HFFc6 (cell line): ENCODE measurements at regions not wholly inside any gene's neighbourhood (a gene's known extent, or its start where the extent isn't known, plus 50 kb on each side); places are given as distances from the start of the nearest gene placed in this dataset.

Experiments
- DNase-seq: peaks from one replicate; pipeline ENCODE4 v3.0.0-alpha.2; 2018
- H3K27ac Mint-ChIP-seq: 2 replicates; pipeline ENCODE4 v1.8.0; 2020; ENCODE audit warnings: mild to moderate bottlenecking, mixed read lengths
- H3K27me3 Mint-ChIP-seq: 2 replicates; pipeline ENCODE4 v1.8.0; 2021; ENCODE audit warnings: mild to moderate bottlenecking, moderate library complexity, mixed read lengths; ENCODE audit not compliant: insufficient read depth
- H3K36me3 Mint-ChIP-seq: 2 replicates; pipeline ENCODE4 v1.8.0; 2021; ENCODE audit warnings: low read depth, mixed read lengths
- H3K4me1 Mint-ChIP-seq: 2 replicates; pipeline ENCODE4 v1.8.0; 2020; ENCODE audit warnings: low read depth, mixed read lengths
- H3K4me3 Mint-ChIP-seq: 2 replicates; pipeline ENCODE4 v1.8.0; 2020; ENCODE audit warnings: mild to moderate bottlenecking, moderate library complexity, mixed read lengths
- H3K9me3 Mint-ChIP-seq: 2 replicates; pipeline ENCODE4 v1.8.0; 2020; ENCODE audit warnings: mild to moderate bottlenecking, mixed read lengths
- CTCF ChIP-seq: fragments of 200-600 bp; sonication (generic); IDR thresholded peaks from 2 replicates; pipeline ENCODE4 v1.5.0; 2021; ENCODE audit warnings: antibody characterized with exemption, mild to moderate bottlenecking

DNA sequence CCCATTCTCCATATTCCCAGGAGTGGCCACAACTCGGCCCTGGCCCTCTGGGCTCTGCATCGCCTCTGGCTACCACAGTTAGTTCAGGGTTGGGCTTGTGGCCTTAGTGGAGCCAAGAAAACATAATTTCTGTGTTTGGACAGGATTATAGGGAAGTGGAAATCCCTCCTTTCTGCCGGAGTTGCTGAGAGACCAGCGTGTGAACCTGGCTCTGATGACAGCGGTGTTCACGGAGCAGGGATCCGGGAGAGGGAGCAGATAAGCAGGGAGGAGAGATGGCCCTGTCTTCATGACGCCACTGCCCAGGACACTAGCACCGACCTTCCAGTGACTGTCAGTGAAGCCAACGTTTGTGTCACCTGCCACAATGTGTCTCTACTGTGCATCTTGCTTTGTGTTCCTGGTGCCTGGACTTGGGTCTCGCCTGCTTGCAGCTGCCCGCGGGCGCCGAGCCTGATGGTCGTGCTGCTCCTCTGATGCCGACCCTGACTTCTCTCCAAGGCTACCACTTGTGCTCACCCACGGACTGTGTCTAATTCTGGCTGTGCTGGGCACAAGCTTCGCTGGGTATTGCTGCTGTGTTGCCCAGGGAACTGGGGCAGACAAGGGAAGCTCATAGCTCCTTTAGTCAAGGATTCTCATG lies 67.0 kb upstream of the VIPR2 start:
- peaks cover 31% of the 10 kb centered on the region for H3K9me3 Mint-ChIP-seq
- H3K4me1 Mint-ChIP-seq: no peaks in the 10 kb centered on the region
- TF ChIP-seq CTCF: no peak
- no peaks in the 10 kb centered on the region for H3K36me3 Mint-ChIP-seq
- H3K4me3 Mint-ChIP-seq: no peak overlapping the region
- no peak overlapping the region for H3K27ac Mint-ChIP-seq
- no peak for DNase-seq
- no peaks in the 10 kb centered on the region for H3K27me3 Mint-ChIP-seq

DNA sequence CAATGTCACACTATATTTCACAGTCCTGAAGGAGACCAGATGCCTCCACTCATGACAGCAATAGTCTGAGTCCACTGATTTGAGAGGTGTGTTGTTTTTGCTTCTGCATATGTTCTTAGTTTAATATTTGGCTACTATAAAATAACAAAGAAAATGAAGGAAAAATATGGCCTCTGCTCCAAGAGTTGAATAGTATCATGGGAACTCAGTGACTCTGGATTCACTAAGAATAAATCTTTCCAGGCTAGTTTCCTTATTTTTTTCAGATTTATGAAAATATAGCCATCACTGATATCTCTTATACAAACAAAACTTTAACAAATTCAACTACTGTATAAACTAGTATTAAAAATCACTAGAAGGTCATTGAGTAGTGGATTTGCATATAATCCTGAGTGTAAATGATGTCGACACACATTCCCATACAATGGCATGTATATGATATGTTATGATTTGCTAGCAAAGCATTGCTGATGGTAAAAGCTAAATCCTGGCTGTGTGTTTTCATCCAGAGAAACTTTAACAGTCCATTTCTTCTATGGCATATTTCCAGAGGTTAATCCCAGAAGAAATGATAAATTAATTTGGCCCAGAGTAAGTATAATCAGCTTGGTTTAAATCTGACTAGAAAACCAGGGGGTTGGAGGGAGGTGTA lies 66.0 kb upstream of the VIPR2 start:
- no peak for DNase-seq
- TF ChIP-seq CTCF: no peak
- H3K27me3 Mint-ChIP-seq: no peaks in the 10 kb centered on the region
- H3K4me1 Mint-ChIP-seq: no peaks in the 10 kb centered on the region
- H3K27ac Mint-ChIP-seq: no peak overlapping the region
- no peak overlapping the region for H3K4me3 Mint-ChIP-seq
- H3K36me3 Mint-ChIP-seq: no peaks in the 10 kb centered on the region
- peaks cover 34% of the 10 kb centered on the region for H3K9me3 Mint-ChIP-seq

DNA sequence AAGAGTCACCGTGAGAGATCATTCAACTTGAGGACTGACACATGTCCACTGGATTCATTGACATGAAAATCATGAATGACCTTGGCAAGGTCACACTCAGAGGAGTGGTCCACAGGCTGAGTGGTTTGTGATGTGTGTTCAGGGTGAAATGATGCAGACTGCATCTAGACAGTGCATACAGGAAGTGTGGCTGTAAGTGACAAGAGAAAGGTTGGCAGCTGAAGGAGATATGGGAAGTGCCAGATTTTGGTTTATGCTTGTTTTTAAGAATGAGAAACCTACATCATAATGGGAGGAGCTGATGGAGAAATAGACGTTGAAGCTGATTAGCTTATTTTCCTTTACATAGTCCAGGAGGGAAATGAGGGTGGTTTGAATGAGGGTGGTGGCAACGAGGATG lies 64.8 kb upstream of the VIPR2 start:
- H3K36me3 Mint-ChIP-seq: no peaks in the 10 kb centered on the region
- H3K27ac Mint-ChIP-seq: no peak overlapping the region
- no peak for DNase-seq
- TF ChIP-seq CTCF: no peak
- H3K27me3 Mint-ChIP-seq: no peaks in the 10 kb centered on the region
- H3K4me3 Mint-ChIP-seq: no peak overlapping the region
- H3K4me1 Mint-ChIP-seq: no peaks in the 10 kb centered on the region
- peaks cover 35% of the 10 kb centered on the region for H3K9me3 Mint-ChIP-seq

DNA sequence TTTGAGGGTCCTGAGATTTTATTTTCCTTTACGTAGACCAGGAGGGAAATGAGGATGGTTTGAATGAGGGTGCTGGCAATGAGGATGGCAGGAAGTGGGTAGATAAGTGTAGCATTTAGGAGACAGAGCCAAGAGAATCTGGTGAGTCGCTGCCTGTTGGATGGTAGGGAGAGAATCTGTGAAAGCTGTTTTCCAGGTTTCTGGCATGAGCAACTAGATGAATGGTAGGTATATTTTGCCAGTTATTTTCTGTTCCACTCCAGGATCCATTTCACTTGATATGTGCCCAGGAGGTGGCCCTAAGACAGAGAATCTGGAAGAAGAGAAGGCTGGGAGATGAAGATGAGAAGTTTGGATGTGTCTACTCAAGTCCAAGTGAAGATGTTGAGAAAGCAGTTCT lies 63.3 kb upstream of the VIPR2 start:
- Mint-ChIP-seq H3K4me3 (no peak overlapping the region), H3K4me1 (no peaks in the 10 kb centered on the region), H3K36me3 (no peaks in the 10 kb centered on the region), H3K9me3 (peaks cover 41% of the 10 kb centered on the region), H3K27me3 (no peaks in the 10 kb centered on the region), H3K27ac (no peak overlapping the region)
- no peak for TF ChIP-seq CTCF
- DNase-seq: no peak

- Mint-ChIP-seq H3K36me3 (no peaks in the 10 kb centered on the region), H3K9me3 (peaks cover 36% of the 10 kb centered on the region), H3K4me3 (no peak overlapping the region), H3K27me3 (no peaks in the 10 kb centered on the region), H3K4me1 (no peaks in the 10 kb centered on the region), H3K27ac (no peak overlapping the region)
- no peak for DNase-seq
- no peak for TF ChIP-seq CTCF
Observed at GRCh38 chr7:159207393-159207792, 62.7 kb upstream of the VIPR2 start.
